Activated CD4-positive, alpha-beta T cell treated with anti-CD3 and anti-CD28 coated beads, Interleukin-2, amount 10 ng/mL, durations not matched to agents 24 days and 14 days (primary cell): ENCODE measurements at regions not wholly inside any gene's neighbourhood (a gene's known extent, or its start where the extent isn't known, plus 50 kb on each side); places are given as distances from the start of the nearest gene placed in this dataset.
"Not testable (repeated sequence)": the region's sequence is repeated elsewhere in the genome, so short reads cannot be mapped to it uniquely, and the experiment has no call there.

Experiments
- DNase-seq: peaks from one replicate; pipeline ENCODE4 v3.0.0; 2022
- H3K27ac Mint-ChIP-seq: one replicate; pipeline ENCODE4 v1.8.0; 2022; ENCODE audit warnings: mild to moderate bottlenecking, mixed read lengths
- H3K27me3 Mint-ChIP-seq: one replicate; pipeline ENCODE4 v1.8.0; 2022; ENCODE audit warnings: mixed read lengths
- H3K36me3 Mint-ChIP-seq: one replicate; pipeline ENCODE4 v1.8.0; 2022; ENCODE audit warnings: low read depth, mild to moderate bottlenecking, mixed read lengths
- H3K4me1 Mint-ChIP-seq: one replicate; pipeline ENCODE4 v1.8.0; 2021; ENCODE audit warnings: mixed read lengths
- H3K4me3 Mint-ChIP-seq: one replicate; pipeline ENCODE4 v1.8.0; 2022; ENCODE audit warnings: mild to moderate bottlenecking, moderate library complexity, mixed read lengths
- H3K9me3 Mint-ChIP-seq: one replicate; pipeline ENCODE4 v1.8.0; 2021; ENCODE audit warnings: mixed read lengths
- intact Hi-C: fragments of 100-400 bp; cut with micrococcal nuclease; formaldehyde crosslinking; loops from one replicate; pipeline ENCODE4 v1.15.1; 2023

DNA sequence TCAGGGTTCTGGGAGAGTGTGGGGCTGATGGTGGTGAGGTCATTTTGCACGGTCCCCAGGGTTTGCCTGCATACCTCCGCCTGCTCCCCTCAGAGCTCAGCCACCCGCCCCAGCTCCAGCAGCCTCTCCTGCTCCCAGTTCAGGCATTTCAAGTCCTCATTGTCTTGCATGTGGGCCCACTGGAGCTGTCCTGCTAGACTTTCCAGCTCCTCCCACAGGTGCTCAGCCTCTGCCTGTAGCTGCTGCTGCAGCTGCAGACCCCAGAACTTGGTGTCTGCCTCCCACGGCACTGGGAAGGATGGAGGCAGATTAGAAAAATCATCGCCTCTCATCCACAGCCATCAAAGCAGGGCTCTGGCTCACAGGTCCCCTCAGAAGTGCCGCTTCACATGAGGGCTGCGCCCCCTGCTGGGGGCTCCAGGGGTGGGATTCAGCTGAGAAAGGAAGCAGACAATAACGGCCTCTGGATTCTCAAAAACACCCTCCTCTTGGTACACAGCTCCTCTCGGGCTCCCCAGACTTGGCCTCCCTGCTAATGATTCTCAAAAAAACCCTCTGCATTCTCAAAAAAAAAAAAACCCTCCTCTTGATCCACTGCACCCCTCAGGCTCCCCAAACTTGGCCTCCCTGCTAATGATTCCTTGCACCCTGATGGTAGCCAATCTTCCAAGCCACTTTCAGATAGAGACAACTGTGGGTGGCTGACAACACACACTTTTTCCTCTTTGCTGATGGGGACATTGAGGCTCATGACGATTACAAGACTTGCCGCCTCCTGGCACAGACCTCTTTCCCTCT lies 89.3 kb upstream of the C2CD4B start:
- H3K9me3 Mint-ChIP-seq, result peaks cover 1% of the 10 kb centered on the region
- no peaks in the 10 kb centered on the region for H3K36me3 Mint-ChIP-seq
- peak; percentile 90 for DNase-seq
- H3K4me1 Mint-ChIP-seq, result no peaks in the 10 kb centered on the region
- no peak overlapping the region for H3K27ac Mint-ChIP-seq
- H3K4me3 Mint-ChIP-seq, result no peak overlapping the region
- intact Hi-C loops, result no loop called here
- peaks cover 4% of the 10 kb centered on the region for H3K27me3 Mint-ChIP-seq

DNA sequence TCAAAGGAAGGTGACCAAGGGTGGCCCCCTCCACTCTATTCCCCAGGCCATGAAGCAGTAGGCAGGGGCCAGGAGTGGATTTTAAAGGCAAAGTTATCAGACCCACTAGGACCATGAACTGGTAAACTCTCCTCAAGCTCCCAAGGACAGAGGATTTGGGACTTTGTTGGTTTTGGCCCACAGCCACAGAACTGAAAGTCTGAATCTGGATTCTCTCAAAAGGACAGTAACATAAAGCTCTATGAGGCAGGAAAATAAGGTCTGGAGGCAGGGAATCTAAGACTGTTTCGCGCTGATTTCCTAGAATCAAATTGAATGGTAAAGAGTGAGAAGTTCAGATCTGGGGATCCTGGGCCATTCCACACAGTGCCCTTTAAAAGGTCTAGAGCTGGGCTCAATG lies 91.3 kb upstream of the C2CD4B start:
- H3K27ac Mint-ChIP-seq, H3K36me3 Mint-ChIP-seq, H3K4me3 Mint-ChIP-seq, H3K4me1 Mint-ChIP-seq, H3K9me3 Mint-ChIP-seq, H3K27me3 Mint-ChIP-seq, intact Hi-C loops, DNase-seq: not testable (repeated sequence)

DNA sequence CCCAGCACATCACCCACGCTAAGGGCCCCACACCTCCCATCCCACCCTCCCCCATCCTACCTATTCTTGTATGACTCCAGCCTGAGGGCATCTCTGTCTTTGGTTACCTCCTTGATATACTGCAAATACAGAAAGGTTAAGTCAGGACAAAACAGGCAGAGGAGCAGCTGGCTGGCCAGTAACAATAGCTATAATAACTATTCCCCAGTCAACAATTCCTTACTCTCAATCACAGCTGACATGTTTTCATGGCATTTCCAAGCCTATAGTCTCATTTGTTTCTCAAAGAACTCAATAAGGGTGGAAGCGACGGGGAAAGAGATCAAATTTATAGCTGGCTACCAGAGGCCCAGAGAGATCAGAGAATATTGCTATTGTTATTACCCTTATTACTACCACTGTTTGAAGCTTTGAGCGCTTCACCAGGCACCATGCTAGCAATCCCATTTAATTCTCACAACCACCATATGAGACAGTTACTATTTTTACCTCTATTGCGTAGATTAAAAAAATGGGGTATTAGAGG lies 93.0 kb upstream of the C2CD4B start:
- Mint-ChIP-seq H3K27ac (no peak overlapping the region), H3K4me1 (no peaks in the 10 kb centered on the region), H3K9me3 (peaks cover 21% of the 10 kb centered on the region), H3K27me3 (peaks cover 4% of the 10 kb centered on the region), H3K4me3 (no peak overlapping the region), H3K36me3 (peaks cover 3% of the 10 kb centered on the region)
- intact Hi-C loops, result no loop called here
- DNase-seq, result no peak

DNA sequence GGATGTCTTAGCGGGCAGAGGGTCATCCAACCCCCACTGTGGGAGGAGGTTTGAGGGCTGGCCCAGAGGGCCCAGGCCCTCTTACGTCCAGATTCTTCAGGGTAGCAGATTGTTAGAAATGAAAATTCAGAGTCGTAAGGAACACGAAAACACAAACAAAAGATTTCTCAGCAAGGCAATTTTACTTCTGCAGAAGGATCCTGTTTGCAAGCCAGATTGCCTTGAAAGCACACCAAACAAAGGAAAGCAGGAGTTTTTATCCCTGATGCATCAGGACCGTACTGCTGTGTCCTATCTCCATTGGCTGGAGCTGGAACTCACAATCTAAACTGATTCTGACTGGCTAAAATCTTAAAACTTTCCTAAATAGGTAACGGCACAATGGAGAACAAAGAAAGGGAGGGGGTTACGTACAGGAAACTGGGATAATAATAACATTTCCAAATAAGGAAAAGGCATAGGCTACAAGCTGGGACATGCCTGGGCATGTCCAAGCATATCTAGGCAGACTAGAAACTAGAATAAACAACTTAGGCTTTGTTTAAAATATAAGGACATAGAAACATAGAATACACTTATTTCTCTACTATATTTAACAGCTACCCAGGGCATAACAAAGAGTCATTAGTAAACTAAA lies 97.3 kb upstream of the C2CD4B start:
- no peaks in the 10 kb centered on the region for H3K27me3 Mint-ChIP-seq
- H3K4me1 Mint-ChIP-seq, result no peaks in the 10 kb centered on the region
- H3K27ac Mint-ChIP-seq, result no peak overlapping the region
- no peak for DNase-seq
- H3K36me3 Mint-ChIP-seq, result peaks cover 3% of the 10 kb centered on the region
- intact Hi-C loops, result no loop called here
- no peak overlapping the region for H3K4me3 Mint-ChIP-seq
- peaks cover 26% of the 10 kb centered on the region for H3K9me3 Mint-ChIP-seq

DNA sequence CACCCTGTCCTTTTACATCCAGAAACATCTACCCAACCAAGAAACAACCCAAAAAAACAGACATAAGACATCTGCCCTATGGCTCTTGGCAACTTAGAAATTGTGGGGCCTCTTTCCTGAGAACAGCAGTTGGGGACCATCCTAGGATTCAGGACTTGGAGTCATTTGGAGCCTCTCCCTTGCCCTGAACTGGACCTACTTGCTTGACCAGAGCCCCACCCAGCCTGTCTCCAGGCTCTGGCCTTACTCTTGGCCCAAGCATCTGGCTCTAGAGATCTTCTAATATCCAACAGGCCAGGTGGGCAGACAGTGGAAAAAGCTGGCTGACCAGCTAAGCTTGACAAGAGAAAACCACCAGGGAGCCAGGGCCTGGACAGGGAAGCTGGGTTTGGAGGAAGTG lies 99.1 kb upstream of the C2CD4B start:
- H3K36me3 Mint-ChIP-seq, result peaks cover 3% of the 10 kb centered on the region
- no peak overlapping the region for H3K4me3 Mint-ChIP-seq
- no peaks in the 10 kb centered on the region for H3K4me1 Mint-ChIP-seq
- no peaks in the 10 kb centered on the region for H3K27me3 Mint-ChIP-seq
- intact Hi-C loops, result no loop called here
- no peak overlapping the region for H3K27ac Mint-ChIP-seq
- peaks cover 34% of the 10 kb centered on the region for H3K9me3 Mint-ChIP-seq
- DNase-seq, result no peak

DNA sequence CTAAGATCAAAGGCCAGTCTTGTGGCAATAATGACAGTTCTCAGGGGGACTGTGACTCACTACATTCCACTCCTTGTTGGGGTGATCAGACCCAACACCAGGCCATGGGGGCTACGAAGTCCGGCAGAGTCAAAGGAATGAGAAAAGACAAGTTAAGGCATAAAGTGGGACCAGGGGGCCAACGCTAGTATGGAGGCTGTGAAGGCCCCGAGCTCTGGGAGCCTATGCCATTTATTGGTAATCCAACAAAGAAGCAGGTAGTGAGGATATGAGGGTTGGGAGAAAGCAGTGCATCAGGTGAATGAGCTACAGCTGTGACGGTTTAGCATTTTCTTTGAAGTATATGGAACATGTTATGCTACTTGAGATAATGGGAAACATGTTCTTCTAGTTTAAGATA lies 104.4 kb upstream of the C2CD4B start:
- Mint-ChIP-seq H3K27ac (no peak overlapping the region), H3K4me3 (no peak overlapping the region), H3K27me3 (no peaks in the 10 kb centered on the region), H3K9me3 (peaks cover 11% of the 10 kb centered on the region), H3K4me1 (no peaks in the 10 kb centered on the region), H3K36me3 (no peaks in the 10 kb centered on the region)
- DNase-seq, result no peak
- intact Hi-C loops, result no loop called here

DNA sequence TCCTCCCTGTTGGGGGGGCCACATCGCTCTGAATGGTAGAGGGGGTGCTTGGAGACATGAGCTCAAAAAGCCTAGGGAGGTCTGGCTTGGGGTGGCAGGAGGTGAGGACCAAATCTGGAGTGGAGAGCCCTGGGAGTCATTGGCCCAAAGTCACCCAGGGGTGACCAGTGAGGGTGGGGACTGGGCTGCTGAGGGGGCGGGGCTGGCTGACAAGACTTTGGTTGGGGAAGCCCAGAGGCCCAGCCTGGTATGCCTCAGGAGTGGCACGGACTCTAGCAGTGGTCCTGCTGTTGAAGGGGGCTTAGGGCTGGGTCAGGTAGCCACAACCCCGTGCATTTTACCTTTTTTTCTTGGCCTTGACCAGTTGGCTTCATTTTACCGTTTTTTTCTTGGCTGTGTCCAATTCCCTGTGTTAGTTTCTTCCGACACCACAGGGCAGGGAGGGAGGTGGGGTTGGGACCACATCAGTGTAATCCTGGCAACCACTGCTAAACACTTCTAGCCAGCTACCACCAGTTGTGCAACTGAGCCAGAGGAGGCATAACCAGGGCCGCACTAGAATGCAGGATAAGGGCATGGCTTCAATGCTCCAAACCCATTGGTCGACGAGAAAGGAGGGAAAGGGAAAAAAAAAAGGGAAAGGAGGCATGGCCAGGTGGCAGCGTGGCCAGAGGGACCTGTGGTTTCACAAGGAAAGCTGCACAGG lies 105.3 kb upstream of the C2CD4B start:
- Mint-ChIP-seq H3K4me3 (no peak overlapping the region), H3K4me1 (no peaks in the 10 kb centered on the region), H3K36me3 (no peaks in the 10 kb centered on the region), H3K9me3 (peaks cover 11% of the 10 kb centered on the region), H3K27me3 (peaks cover 2% of the 10 kb centered on the region), H3K27ac (no peak overlapping the region)
- intact Hi-C loops, result no loop called here
- DNase-seq, result no peak

DNA sequence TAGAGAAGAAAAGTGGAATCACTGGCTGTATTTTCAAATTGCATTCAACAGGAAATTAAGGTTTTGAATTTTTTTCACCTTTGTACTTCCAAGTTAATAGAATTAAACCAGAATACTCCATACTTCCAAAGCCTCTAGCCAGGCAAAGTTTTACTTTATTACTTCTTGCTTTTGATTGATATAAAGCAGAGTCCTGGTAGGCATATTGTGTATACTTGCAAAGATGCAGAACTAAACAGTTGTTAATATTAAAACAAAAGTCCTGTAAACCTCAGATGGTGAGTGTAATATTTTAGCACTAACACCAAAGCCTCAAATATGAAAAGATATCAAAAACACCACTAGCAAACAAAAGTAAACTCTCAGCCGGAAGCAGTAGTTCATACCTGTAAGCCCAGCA lies 107.2 kb upstream of the C2CD4B start:
- intact Hi-C loops, result no loop called here
- H3K9me3 Mint-ChIP-seq, result peaks cover 11% of the 10 kb centered on the region
- H3K27ac Mint-ChIP-seq, result no peak overlapping the region
- no peaks in the 10 kb centered on the region for H3K4me1 Mint-ChIP-seq
- no peak overlapping the region for H3K4me3 Mint-ChIP-seq
- DNase-seq, result no peak
- peaks cover 2% of the 10 kb centered on the region for H3K27me3 Mint-ChIP-seq
- H3K36me3 Mint-ChIP-seq, result no peaks in the 10 kb centered on the region

DNA sequence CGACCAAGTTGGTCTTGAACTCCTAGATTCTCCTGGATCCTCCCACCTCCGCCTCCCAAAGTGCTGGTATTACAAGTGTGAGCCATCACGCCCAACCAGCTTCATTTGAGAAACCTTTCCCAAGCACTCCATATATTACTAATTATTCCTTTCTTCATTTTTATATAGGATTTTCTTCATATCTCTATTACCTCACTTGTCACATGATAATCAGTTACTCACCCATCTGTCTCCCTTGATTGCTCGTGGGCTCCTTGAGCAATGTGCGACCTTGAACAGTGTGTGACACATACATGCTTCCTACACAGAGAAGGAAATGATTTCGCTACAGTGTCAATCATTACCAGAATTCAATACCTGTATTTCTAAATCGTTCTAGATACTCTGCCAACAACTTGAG lies 110.7 kb upstream of the C2CD4B start:
- peaks cover 7% of the 10 kb centered on the region for H3K27me3 Mint-ChIP-seq
- no peak for DNase-seq
- H3K27ac Mint-ChIP-seq, result no peak overlapping the region
- H3K36me3 Mint-ChIP-seq, result no peaks in the 10 kb centered on the region
- H3K4me1 Mint-ChIP-seq, result no peaks in the 10 kb centered on the region
- no peaks in the 10 kb centered on the region for H3K9me3 Mint-ChIP-seq
- intact Hi-C loops, result no loop called here
- no peak overlapping the region for H3K4me3 Mint-ChIP-seq

DNA sequence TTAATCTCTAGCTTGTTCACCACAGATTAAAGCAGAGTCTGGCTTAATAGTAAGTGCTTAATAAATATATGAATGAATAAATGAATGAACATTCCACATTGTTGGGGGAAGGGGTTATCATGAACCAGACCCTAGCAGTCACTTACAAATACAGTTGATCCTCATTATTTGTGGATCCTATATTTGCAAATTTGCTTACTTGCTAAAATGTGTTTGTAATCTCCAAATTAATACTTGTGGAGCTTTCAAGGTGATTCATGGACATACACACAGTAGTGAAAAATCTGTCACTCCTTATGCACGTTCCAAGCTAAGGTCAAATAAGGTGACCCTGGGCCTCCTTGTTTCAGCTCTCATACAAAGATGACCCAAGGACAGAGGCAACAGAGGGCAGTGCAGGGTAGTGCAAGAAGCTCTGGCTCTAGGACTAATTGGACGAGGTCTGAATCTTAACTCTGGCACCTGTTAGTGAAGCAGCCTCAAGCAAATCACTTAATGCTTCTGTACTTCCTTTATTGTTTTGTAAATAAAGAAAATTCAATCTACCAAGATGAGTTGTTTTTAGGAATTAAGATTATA lies 112.8 kb upstream of the C2CD4B start:
- no peaks in the 10 kb centered on the region for H3K4me1 Mint-ChIP-seq
- H3K27me3 Mint-ChIP-seq, result peaks cover 12% of the 10 kb centered on the region
- H3K9me3 Mint-ChIP-seq, result no peaks in the 10 kb centered on the region
- no peak overlapping the region for H3K4me3 Mint-ChIP-seq
- no peak overlapping the region for H3K27ac Mint-ChIP-seq
- DNase-seq, result no peak
- intact Hi-C loops, result no loop called here
- H3K36me3 Mint-ChIP-seq, result no peaks in the 10 kb centered on the region

DNA sequence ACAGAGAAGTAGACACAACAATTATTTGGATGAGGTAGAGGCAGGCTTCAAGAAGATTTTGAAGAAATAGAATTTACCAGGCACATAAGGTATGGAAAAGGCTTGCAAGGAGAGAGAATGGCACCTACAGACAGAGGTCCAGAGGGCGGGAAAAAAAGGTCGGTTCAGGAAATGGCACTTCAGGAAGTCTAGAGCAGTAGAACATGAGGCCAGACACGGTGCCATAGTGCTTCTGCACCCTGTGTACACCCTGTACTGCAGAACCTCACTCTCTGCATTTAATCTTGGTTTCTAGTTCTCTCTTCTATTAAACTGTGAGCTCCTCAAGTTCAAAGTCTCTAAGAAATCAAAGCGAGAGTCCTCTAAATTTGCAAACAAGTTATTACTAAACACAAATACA lies 113.4 kb upstream of the C2CD4B start:
- no peak for DNase-seq

DNA sequence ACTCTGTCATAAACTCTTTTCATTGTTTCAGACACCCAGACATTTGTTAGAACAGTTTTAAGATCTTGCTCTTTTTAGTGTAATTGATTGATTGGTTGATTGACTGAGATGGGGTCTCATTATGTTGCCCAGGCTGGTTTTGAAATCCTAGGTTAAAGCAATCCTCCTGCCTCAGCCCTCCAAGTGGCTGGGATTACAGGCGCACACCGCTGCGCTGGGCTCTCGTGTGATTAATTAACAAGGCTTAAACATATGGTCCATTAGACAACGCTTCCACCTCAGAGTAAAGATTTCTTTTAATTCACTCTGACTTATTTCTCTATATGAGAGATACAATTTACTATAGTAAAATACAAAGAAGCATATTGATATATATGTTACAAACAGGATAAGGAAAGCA lies 114.0 kb upstream of the C2CD4B start:
- no peaks in the 10 kb centered on the region for H3K4me1 Mint-ChIP-seq
- no peak for DNase-seq
- H3K4me3 Mint-ChIP-seq, result no peak overlapping the region
- intact Hi-C loops, result no loop called here
- peaks cover 12% of the 10 kb centered on the region for H3K27me3 Mint-ChIP-seq
- no peak overlapping the region for H3K27ac Mint-ChIP-seq
- no peaks in the 10 kb centered on the region for H3K9me3 Mint-ChIP-seq
- no peaks in the 10 kb centered on the region for H3K36me3 Mint-ChIP-seq

More for the DNA sequence above, 113.4 kb upstream of the C2CD4B start:
- intact Hi-C loops, result no loop called here
- peaks cover 12% of the 10 kb centered on the region for H3K27me3 Mint-ChIP-seq
- no peaks in the 10 kb centered on the region for H3K9me3 Mint-ChIP-seq
- no peak overlapping the region for H3K27ac Mint-ChIP-seq
- H3K36me3 Mint-ChIP-seq, result no peaks in the 10 kb centered on the region
- no peak overlapping the region for H3K4me3 Mint-ChIP-seq
- H3K4me1 Mint-ChIP-seq, result no peaks in the 10 kb centered on the region

DNA sequence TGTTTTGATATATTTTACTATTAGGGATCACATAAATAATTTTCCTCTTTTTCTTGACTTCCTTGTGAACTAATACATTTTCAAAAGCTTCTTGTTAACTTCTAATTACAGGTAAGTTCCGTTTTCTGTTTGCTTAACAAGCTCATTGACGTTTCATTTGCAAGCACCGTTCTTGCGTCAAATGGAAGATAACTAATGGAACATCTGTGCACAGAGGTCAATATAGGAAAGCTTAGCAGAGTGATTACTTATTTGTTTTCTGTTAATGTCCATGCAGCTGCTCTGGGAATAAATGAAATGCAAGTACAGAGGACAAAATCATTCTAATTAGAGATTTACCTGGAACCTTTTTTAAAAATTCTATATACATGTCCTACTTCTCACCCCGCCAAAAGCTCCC lies 115.5 kb upstream of the C2CD4B start:
- no peak overlapping the region for H3K4me3 Mint-ChIP-seq
- intact Hi-C loops, result no loop called here
- no peaks in the 10 kb centered on the region for H3K9me3 Mint-ChIP-seq
- H3K27ac Mint-ChIP-seq, result no peak overlapping the region
- H3K36me3 Mint-ChIP-seq, result no peaks in the 10 kb centered on the region
- no peak for DNase-seq
- H3K4me1 Mint-ChIP-seq, result no peaks in the 10 kb centered on the region
- peaks cover 14% of the 10 kb centered on the region for H3K27me3 Mint-ChIP-seq

DNA sequence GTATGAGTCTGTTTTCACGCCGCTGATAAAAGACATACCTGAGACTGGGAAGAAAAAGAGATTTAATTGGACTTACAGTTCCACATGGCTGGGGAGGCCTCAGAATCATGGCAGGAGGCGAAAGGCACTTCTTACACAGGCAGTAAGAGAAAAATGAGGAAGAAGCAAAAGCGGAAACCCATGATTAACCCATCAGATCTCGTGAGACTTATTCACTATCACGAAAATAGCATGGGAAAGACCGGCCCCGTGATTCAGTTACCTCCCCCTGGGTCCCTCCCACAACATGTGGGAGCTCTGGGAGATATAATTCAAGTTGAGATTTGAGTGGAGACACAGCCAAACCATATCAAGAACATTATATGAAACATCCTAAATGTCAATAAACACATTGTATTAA lies 116.7 kb upstream of the C2CD4B start:
- H3K27ac Mint-ChIP-seq, H3K9me3 Mint-ChIP-seq, H3K4me1 Mint-ChIP-seq, H3K4me3 Mint-ChIP-seq, intact Hi-C loops, DNase-seq, H3K36me3 Mint-ChIP-seq: not testable (repeated sequence)
- peaks cover 19% of the 10 kb centered on the region for H3K27me3 Mint-ChIP-seq
